ENCODE measurements at regions not wholly inside any gene's neighbourhood (a gene's known extent, or its start where the extent isn't known, plus 50 kb on each side); places are given as distances from the start of the nearest gene placed in this dataset.
A peak's percentile ranks its signal among the peaks of the same experiment; 100 is the strongest.
"Not testable (repeated sequence)": the region's sequence is repeated elsewhere in the genome, so short reads cannot be mapped to it uniquely, and the experiment has no call there.

DNA sequence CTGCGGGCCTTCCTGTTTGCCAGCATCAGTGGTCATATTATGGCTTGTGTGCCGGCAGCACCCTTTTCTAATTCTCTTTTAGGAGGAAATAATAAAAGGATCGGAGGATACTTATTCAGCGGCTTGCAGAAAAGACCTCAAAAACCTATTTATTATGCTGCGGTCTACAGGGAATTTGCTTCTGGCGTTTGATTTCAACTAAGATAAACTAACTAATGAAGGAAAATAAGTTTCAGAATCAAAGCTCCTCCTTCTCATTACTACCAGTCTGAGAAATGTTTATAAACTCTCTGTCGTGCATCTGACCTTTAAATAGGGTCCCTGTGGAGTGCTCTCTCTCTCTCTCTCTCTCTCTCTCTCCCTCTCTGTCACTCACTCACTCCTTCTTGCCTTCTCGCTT is 335.0 kb upstream of the GLI3 start:
- no peak overlapping the region for H3K4me3 ChIP-seq (replicated peaks in 1 of 2; ENCODE audit: low read depth in 2 of 2, low read length in 2 of 2)
- TF ChIP-seq, protein P1, sequence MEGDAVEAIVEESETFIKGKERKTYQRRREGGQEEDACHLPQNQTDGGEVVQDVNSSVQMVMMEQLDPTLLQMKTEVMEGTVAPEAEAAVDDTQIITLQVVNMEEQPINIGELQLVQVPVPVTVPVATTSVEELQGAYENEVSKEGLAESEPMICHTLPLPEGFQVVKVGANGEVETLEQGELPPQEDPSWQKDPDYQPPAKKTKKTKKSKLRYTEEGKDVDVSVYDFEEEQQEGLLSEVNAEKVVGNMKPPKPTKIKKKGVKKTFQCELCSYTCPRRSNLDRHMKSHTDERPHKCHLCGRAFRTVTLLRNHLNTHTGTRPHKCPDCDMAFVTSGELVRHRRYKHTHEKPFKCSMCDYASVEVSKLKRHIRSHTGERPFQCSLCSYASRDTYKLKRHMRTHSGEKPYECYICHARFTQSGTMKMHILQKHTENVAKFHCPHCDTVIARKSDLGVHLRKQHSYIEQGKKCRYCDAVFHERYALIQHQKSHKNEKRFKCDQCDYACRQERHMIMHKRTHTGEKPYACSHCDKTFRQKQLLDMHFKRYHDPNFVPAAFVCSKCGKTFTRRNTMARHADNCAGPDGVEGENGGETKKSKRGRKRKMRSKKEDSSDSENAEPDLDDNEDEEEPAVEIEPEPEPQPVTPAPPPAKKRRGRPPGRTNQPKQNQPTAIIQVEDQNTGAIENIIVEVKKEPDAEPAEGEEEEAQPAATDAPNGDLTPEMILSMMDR (IDR thresholded peaks at IDR 0.05; ENCODE audit: low read depth, low read length): no peak
- no peak for DNase-seq (ENCODE audit: low read depth in 2 of 2)

DNA sequence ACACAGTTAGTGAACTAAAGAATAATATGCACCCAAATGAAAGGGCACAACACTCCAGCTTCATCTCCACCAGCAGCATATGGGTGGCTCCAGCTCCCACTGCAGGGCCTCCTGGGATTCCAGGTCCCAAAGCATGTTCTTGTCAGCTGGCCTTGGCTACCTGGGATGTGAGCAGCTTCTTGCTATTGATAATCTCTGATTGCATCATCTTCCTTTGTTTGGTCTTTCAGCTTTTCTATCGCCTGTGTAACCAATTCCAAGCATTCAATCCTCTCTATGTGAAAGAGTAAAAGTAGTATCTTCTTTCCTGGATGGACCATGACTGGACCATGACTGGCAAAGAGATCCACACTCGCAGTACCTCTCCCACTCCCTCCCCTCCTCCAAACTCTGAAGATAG is 333.9 kb upstream of the GLI3 start:
- DNase-seq (ENCODE audit: low read depth in 2 of 2): no peak
- H3K4me3 ChIP-seq (replicated peaks in 1 of 2; ENCODE audit: low read depth in 2 of 2, low read length in 2 of 2): no peak overlapping the region
- TF ChIP-seq, protein P1 (IDR thresholded peaks at IDR 0.05; ENCODE audit: low read depth, low read length): no peak

DNA sequence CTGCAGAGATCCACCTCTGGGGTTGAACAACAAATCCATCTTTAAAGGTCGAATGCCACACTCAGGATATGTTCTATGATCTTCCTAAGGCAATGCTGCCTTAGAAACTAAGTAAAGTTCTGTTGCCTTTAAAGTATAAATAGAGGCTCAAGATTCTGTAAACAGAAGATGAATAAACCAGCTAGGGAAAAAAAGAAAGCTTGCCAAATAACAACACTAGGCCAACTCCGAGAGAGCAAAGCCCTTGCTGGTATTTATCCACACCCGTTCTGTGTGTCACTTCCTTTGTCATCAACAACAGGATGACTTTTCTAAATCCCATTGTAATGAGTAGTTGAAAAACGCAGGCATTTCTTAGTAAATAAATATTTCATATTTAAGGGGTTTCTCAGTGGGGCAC is 330.0 kb upstream of the GLI3 start:
- TF ChIP-seq, protein P1 (IDR thresholded peaks at IDR 0.05; ENCODE audit: low read depth, low read length): no peak
- no peak overlapping the region for H3K4me3 ChIP-seq (replicated peaks in 1 of 2; ENCODE audit: low read depth in 2 of 2, low read length in 2 of 2)
- DNase-seq (ENCODE audit: low read depth in 2 of 2): peak in 1 of 2 donors; percentile 73

DNA sequence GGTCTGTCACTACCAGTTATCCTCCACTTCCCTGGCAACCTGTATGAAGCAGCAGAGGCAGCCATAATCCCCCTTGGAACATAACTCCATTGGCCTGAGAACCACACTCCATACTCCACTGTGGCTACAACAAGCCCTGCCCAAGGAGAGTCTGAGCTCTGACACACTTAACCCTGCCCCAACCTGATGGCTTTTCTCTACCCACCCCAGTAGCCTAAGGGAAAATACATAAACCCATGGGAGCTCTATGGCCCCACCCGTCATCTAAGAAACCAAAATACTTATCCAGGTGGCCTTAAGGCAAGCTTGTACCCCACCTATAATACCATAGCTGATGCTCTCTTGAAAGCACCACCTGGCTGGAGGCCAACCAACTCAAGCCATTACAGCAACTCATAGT is 324.8 kb upstream of the GLI3 start:
- no peak for DNase-seq (ENCODE audit: low read depth in 2 of 2)
- TF ChIP-seq, protein P1 (IDR thresholded peaks at IDR 0.05; ENCODE audit: low read depth, low read length): no peak
- H3K4me3 ChIP-seq (replicated peaks in 1 of 2; ENCODE audit: low read depth in 2 of 2, low read length in 2 of 2): no peak overlapping the region

DNA sequence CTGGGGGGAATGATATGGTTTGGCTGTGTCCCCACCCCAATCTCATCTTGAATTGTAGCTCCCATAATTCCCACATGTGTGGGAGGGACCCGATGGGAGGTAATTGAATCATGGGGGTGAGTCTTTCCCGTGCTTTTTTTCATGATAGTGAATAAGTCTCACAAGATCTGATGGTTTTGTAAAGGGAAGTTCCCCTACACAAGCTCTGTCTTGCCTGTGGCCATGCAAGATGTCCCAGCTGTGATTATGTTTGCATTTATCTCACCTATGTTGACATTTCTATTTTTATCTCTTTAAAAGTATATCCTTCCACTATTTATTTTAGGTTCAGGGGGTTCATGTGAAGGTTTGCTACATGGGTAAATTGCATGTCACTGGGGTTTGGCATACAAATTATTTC is 323.9 kb upstream of the GLI3 start:
- TF ChIP-seq, protein P1 (IDR thresholded peaks at IDR 0.05; ENCODE audit: low read depth, low read length): no peak
- no peak overlapping the region for H3K4me3 ChIP-seq (replicated peaks in 1 of 2; ENCODE audit: low read depth in 2 of 2, low read length in 2 of 2)
- no peak for DNase-seq (ENCODE audit: low read depth in 2 of 2)

DNA sequence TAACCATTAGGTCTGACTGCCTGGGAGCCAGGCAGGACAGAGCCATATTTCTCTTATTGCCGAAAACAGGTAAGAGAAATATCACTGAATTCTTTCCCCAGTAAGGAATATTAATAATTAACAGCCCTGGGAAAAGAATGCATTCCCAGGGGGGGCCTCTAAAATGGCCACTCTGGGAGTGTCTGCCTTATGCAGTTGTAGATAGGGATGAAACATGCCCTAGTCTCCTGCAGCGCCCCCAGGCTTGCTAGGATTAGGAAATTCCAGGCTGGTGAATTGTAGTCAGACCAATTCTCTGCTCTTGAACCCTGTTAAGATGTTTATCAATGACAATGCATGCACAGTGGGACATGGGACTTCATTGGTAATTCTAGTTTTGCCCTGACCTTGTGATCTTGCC is 317.9 kb upstream of the GLI3 start:
- DNase-seq (ENCODE audit: low read depth in 2 of 2); H3K4me3 ChIP-seq (replicated peaks in 1 of 2; ENCODE audit: low read depth in 2 of 2, low read length in 2 of 2): not testable (repeated sequence)

DNA sequence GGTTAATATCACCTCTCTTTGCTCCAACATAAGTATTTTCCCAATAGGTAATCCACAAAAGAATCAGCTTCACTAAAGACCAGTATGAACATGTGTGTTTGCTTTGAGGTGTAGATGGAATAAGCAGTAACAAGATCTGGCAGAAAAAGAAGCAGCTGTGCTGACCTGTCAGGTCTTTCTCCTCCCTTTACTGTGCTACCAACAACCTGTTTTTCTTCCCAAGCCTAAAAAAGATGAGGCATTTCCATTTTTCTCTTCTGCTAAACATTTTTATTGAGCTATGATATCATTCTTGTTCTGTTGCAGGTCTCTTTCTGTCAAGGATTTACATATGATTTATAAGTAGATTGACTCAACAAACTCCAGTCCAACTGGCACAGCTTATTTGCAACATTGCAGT is 315.2 kb upstream of the GLI3 start:
- DNase-seq (ENCODE audit: low read depth in 2 of 2): no peak
- H3K4me3 ChIP-seq (replicated peaks in 1 of 2; ENCODE audit: low read depth in 2 of 2, low read length in 2 of 2): no peak overlapping the region
- TF ChIP-seq, protein P1 (IDR thresholded peaks at IDR 0.05; ENCODE audit: low read depth, low read length): no peak
